ENCODE measurements at regions not wholly inside any gene's neighbourhood (a gene's known extent, or its start where the extent isn't known, plus 50 kb on each side); places are given as distances from the start of the nearest gene placed in this dataset.

DNA sequence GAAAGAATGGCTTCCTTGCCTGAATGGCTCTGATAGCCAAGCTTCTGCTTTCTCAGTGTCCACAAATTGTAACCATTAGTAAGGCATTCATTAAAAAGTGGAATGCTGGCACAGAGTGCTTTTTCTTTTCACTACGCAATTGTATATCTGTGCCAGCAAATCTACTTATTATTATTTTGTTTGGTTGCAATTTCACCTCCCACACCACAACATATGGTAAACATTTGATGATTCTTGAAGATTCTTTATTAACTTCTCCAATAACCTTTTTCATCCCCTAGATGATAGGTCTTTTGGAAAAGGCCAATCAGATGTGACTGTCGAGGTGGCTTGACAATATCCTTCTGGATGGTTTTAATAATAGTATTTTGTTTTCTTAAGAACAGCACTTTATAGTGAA is 234.1 kb downstream of the TMEM38B start:
- DNase-seq = no peak

DNA sequence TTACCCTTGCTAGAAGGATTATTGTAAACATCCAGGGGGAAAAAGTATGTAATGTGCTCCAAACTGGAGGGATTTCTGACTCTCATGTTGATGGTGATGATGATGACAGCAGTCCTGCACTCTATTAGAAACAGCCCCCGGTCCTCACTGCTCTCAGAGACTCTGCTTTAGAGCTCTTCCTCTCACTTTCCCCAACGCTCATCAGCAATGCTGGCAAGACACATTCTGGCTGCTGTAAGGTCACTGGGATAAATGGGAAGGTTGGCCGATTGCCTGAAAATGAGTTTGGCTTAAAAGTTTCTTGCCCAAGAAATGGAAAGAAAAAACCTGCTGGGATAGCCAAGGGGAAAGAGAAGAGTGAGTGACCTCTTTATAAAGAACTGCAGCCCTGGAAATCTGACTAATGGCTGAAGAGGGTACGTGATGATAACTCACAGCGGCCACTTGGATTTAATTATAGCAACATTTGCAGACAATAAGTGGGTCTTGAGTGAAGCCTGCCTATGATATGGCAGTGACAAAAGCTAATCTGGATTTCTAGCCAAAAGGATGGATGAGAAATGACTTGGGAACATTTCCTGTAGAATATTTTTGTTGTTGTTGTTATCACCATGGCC is 235.8 kb downstream of the TMEM38B start:
- no peak for DNase-seq

DNA sequence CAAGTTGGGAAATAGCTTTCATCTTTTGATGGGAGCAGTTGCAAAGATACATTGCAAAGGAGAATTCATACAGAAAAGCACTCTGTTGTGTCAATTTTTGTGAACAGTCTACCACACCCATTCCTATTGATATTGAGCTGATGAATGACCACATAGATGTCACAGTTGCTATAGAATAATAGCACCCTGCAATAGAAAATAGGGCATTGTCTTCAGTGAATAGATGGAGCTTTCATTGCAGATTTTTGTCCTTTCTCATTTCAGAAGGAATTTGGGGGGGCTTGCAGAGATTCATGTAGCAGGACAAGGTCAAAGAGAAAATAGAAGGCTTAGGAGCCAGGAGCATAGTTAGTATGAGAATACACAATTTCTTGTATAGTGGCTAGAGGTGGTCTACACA is 237.9 kb downstream of the TMEM38B start:
- no peak for DNase-seq

DNA sequence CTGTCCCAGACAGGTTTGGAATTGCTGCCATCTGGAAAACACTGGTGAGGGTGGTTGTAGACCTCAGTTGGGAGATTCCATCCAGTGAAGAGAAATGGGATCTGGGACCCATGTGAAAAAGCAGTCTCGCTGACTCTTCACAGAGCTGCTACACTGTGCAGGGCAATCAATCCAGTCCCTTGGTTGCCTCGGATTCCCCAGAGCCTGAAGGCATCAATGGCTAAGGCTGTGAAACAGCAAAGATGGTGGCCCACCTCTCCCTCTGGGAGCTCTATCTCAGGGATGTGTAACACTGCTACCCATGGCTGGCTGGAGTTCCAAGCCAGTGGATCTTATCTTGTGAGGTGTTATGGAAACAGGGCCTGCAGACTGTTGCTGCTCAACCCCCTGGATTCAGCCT is 256.1 kb downstream of the TMEM38B start:
- no peak for DNase-seq

DNA sequence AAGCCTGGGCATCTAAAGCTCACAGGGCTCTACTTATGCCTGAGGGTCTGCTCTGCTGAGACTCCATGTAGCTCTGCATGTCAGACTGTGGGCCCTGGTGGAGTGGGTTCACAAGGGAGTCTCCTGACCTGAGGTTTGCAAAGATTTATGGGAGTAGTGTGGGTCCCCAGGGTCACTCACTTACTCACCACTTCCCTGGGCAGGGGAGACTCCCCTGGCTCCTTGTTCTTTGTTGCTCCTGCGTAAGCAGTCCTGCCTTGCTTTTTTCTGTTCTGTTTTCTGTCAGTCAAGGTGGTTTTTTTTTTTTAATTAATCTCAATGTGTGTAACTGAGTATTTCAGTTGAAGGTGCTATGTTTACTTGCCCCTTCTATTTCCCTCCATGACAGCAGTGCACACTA is 256.6 kb downstream of the TMEM38B start:
- DNase-seq = no peak

DNA sequence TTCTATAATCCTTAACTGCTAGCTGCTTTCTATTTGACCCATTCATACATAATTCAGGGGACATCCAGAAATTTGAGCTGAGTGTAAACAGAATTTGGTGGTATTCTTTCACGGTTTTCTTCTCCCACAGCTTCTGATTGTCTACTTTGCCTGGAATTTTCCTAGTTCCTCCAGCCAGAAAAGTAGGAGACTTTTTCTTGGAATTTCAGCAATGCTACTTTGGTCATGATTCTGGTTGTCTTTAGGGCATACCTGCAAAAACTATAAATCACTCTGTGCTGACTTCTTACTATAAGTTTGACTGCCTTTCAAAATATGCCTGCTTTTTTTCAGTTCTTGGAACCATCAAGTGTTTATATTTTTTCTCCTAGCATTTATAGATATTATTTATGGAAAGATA is 260.2 kb downstream of the TMEM38B start:
- no peak for DNase-seq

DNA sequence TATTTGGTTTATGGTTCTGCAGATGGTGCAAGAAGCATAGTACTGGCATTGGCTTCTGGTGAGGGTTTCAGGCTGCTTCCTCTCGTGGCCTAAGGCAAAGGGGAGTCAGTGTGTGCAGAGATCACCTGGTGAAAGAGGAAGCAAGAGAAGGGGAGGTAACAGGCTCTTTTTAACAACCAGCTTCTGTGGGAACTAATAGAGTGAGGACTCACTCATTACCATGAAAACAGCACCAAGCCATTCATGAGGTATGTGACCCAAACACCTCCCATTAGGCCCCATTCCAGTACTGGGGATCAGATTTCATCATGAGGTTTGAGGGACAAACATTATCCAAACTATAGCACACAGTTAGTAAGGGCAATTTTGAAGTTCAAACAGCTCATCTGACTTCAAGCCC is 263.5 kb downstream of the TMEM38B start:
- DNase-seq = no peak

DNA sequence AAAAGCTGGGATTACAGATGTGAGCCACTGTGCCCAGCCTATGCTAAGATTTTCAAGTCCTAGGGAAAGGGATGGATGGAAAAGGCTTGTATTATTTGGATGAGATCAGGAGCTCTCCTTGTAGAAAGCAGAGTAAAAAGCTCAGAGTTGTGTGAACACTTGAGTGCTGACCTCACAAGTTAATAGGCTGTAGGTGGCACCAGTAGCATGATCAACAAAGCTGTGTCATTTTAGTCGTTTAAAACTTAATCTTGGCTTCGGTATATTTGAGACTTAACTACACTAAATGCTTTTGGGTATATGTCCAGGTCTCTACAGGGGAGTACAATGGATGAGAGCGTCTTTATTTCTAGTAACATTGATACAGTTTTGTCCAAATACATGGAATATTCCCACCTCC is 264.2 kb downstream of the TMEM38B start:
- DNase-seq = no peak

DNA sequence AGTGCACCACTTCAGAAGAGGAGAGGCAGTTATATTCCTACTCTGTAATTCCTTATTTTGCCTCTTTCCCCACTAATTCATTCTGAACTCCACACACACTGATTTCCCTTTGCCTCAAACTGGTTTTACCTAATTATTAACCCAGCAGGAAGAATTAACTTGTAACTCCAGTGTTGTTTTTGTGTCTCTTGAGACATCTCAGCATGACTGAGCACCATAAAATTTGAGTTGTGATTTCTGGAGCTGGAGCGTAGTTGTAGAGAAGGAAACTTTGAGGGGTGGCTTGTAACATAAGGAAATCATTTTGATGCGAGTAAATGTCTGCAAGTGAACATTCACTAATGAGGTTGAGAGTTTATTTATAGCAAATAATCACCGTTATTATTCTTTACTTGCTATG is 265.2 kb downstream of the TMEM38B start:
- DNase-seq = no peak

DNA sequence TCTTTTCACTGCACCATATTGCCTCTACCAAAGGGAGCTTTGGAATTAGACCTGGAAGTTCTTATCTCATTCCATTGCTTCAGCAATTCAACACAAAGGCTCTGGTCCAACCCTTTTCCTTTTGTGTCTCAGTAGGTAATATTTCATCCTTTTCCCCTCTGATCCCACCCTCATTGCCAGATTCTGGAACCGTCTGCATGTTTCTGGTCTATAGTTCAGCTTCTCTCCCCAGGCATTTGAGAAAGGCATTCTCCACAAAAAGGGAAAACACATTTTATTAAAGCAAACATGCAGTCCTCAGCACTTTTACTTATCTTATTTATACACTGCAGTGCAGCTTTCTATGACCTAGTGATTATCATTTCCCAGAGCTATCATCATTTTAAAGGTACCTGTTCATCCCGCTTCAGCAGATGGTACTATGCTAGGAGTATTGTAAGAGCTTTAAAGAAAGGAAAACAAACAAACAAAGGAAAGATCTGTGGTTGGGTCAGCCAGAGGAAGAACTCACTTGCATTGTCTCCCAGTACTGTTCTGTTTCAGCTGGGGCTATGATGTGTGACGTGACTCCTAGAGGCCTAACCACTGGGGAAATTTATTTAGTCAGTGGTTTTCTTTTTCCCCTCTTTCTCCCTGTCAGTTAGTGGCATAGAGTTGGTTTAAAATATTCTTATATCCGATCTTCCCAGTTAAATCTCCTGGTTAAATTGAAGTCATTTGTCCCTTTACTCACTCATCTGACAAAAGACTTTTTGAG is 269.2 kb downstream of the TMEM38B start:
- no peak for DNase-seq

DNA sequence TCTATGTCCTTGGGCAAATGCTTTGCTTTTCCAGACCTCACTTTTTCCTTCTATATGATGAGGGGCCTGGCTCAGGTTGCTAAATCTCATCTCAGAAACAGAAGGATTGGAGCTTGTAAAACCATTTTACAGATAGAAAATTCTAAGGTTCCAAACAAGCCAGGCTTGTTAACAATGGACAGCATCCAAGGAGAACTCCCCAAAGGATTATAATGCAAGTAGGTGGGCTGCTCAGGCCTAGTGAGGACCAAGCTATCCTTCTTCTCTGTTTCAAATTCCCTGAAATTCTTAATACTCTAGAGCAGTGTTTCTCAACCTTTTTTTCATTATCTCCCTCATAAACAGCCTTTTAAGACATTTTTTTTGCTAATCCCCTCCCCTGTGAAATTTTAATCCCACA is 269.8 kb downstream of the TMEM38B start:
- no peak for DNase-seq

DNA sequence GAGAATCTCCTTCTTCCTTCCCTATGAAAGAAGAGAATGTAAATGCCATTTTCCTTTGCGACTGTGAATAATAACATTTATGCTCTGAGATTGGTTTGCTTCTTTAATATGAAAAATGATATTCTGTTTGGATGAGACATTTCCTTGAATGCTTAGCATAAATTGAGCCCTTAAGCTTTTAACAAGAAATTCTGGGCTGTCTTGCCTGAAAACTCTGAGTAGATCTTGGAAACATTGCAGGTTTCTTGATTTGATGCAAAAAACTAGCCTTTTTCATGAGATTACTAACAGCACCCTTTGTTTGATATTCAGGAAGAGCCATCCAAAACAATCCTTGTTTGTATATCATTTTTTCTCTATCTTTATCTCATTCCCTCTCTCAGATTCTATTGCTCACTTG is 272.5 kb downstream of the TMEM38B start:
- DNase-seq = no peak

DNA sequence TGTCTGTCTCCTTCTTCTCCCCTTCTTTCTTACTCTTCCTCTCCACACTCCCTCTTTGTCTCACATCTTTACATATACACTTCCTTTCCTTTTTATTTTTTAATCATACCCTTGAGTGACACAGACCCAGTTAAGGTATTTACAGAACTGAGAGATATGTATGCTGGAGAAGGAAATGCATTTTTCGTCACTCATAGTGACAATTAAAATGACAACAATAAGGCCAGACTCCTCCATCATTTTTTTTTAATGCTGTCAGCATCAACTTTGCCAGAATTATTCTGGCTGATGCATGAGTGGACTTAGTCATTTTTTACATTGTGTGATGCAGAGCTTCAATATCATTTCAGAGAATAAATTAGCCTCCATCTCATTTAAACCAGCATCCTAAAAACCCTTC is 272.9 kb downstream of the TMEM38B start:
- no peak for DNase-seq

DNA sequence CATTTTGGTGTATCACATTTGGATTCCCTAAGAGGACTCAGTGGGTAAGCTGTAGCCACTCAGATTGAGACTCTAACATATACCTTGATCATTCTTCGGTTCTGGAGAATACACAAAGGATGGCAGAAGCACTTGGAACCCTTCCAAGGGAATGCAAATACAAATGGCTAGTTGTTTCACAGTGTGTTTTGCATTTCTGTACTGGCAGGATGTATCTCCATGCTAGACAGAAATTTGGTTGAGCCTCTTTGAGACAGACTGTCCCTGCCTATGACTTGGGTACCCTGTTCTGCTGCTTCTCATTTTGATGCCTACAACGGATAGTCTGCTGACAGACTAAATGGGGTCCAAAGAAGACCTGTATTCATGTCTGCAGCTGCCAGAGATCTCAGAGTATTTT is 273.5 kb downstream of the TMEM38B start:
- DNase-seq = no peak

DNA sequence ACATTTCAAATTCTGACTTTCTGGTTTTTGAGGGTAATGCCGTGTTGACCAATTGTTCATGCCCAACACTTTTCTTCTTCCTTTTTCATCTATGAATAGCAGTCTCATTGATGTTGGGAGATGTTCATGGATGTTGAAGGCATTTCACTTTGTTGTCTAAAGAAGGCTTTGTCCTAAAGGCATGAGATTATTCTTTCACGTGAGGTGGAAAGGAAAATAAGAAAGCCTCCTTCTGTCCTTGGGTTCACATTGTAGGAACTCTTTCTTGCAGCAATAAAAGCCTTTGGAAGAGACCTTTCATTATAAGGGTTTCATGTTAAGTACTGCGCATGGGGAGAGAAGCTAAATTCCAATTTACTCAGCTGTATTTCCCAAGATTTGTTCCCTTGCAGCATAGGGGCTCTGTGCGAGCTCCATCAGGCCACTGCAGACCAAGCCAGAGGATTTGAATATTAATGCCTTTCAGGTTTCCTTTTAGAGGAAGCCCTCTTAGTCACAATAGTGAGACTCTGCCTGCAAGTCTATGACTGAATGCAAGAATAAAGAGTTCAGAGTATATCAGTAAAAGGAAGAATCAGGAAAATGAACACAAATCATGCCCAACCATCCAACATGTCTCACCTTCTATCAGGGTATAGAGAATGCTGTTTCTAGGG is 274.6 kb downstream of the TMEM38B start:
- no peak for DNase-seq

DNA sequence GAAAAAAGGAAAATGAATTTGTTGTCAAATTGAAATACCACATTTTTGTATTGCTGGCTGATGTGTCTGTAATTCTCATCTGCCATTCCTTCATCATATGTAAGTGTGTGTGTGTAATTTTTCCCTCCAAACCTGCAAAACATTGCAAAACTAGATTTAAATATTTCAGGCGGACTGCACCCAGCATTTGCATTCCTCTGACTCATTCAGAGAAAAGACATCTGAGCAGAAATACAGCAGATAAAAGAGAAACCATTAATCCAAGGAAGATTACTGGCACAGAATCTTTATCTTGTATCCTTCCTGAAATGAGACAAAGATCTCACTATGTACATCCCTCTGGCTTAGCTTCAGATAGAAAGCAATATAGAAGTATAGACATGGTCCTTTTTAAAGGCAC is 275.3 kb downstream of the TMEM38B start:
- DNase-seq = no peak

DNA sequence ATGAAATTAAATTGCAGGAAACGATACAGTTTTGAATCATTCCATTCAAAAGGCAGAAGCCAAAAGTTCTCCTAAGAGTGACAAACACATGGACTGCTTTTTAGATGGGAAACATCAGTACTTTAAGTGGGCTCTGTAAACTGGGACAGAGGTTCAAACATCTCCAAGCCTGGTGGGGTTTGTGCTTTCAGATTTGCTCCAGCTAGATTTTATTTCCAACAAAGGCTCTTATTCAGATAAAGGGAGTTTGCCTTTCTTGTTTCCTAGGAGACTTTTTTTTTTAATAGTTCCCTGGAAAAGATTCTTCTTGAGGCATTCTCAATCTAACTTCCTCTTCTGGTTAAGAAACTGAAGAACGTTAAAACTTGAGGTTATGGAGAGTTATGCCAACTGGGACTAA is 277.6 kb downstream of the TMEM38B start:
- DNase-seq = no peak

DNA sequence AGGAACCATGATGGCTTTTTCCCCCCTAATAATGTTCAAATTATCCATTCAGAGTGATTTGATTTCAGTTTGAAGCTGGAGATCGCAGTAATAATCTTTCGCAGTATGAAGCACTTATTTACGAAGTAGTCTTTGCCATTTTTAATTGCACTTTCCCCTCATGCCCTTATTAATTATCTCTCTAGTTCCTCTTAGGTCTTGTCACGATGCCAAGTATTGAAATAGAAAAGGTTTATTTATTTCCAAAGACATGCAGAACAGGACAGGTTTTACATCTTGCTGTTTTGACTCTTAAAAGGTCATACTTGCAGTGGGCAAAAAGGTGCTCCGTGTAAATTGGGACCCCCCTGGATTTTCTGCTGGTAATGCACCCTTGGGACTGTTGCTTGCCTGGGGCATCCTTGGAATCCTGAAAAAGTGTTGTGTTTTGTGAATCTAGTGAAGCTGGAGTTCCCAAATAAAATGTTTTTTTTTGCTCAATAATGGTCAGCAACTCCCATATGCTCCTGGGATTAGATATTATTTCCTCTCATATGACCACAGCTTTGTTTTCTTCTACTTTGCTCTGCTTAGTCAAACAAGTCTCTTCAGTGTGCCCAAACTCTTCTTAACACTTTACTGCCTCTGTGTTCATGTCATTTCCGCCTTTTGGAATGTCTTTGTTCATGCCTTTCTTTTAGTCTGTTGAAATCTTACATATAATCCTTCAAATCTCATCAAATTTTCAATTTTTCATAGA is 278.3 kb downstream of the TMEM38B start:
- no peak for DNase-seq

DNA sequence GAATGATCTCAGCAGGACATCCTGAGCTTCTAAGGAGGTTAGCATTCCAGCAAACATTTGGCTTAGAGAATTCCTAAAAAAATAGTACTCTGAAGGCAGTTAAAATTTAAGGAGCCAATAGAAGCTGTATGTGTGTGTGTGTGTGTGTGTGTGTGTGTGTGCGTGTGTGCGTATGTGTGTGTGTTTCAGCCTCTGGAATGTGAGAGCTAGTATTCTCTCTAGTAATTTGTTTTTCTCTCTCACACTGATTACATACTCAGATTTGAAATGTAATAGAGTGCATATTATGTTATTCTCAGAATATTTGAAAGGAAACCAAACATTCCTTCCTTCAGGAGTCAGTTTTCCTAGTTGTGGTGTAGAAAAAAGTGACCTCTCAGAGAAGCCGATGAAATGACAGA is 279.6 kb downstream of the TMEM38B start:
- no peak for DNase-seq

DNA sequence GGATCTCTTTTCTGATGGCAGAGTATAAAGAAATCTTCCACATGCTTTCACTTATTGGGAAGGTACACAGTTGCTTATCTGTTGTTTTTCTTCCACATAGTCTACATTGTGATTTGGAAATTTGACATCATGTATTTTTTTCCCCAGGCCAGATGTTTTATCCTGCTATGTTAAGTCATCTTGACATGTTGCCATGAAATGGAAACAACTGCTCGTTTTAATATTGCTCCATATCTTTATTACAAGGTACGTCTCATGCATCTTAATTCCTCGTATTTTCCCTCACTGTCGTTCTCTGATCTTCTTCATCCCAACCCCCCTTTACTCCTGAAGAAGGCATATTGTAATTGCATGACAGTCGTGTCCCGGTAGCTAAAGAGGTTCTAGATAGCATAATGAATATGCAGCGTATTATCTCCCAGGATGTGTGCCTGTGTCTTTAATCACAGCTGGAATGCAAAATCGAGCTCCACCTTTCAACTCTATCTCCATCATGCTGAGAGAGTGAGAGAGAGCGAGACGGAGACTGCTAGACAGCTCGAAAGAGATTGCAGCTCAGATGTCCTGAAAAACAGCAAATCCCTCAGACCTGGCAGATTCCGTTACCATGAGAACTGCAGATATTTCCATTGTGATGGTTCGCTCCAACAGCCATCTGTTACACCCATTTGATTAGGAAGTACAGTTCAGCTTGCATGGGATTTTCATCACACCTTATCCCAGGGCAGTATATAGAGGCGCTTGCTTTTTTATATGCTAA is 281.7 kb downstream of the TMEM38B start:
- DNase-seq = no peak

DNA sequence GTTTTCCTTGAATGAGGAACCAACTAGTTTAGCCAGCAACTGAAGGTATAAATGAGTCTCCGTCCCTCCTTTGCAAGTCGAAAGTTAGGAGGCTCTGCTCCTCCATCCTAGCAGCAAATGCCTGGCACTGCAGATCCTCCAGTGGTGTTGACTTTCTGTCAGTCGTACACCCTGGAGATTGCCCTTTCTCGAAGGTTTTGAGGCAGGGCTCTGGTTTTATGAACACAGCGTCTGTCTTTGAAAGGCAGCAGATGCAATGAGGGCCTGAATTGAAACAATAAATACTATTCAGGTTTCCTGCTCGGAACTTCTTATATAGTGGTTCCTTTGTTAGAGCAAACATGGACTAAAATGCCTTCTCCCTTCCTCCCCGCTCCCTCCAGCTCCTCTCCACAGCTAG is 284.0 kb downstream of the TMEM38B start:
- no peak for DNase-seq

DNA sequence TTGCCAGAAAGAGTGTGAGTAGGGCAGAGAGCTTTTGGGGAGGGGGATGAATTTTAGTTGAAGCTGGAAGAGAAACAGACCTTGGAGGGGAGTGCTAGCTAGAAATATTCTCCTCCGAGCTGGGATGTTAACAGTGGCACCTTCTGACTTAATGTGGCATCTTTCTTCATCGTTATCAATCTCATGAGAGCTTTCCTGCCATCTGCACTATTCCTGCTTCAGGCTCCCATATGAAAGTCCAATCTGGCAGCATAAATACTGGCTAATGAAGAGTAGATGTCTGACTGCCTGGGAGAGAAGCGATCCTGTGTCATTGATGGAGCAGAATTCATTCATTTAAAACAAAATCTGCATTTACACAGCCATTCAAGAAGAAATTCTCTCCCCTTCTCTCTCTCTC is 284.5 kb downstream of the TMEM38B start:
- DNase-seq = no peak

DNA sequence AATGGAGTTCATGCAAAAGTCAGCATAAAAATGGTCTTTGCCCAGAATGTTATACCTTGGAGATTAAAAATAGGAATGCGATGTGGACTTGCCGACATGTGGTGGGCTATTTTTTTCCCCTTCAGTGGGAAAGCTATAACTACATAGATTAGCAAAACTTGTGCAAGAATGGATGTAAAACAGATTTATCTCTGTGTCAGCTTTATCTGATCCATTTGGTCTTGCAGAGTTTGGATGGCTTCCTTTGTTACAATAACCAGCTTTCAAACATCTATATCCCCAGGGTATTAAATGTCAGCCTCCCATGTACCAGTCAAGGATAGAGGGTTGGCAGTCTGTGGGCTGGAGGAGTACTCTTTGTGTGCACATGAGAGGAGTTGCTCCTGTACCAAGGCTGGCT is 284.9 kb downstream of the TMEM38B start:
- DNase-seq = no peak
